GM03348 (cell line): ENCODE measurements at regions not wholly inside any gene's neighbourhood (a gene's known extent, or its start where the extent isn't known, plus 50 kb on each side); places are given as distances from the start of the nearest gene placed in this dataset.

Experiments used
- DNase-seq: peaks from one replicate; pipeline ENCODE4 v3.0.0; 2012; ENCODE audit warnings: low spot score

DNA sequence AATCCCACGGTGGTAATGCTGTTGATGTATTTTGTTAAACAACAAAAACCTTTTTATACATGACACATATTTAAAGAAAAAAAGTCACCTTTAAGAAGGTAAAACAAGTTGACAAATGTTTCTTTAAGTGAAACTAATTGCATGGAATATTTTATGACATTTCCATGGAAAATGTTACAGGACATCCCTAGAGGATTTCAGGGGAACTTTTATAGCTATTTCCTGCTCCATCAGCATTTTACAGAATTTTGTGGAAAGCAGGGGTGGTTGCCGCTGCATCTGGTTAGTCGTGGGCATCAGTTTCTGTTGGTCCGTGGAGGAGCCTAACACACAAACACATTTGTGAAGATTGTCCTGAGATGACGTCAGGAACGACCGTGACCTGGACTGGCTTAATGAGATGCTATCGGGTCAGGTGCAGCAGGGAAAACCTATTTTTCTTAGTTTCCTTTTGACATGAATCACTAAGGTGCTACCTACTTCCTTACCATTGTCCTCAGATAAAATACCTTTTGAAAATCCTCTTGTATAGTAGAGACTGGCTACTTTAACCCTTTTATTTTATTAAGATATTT, 305.1 kb downstream of the MAP2K6 start:
- no peak for DNase-seq

DNA sequence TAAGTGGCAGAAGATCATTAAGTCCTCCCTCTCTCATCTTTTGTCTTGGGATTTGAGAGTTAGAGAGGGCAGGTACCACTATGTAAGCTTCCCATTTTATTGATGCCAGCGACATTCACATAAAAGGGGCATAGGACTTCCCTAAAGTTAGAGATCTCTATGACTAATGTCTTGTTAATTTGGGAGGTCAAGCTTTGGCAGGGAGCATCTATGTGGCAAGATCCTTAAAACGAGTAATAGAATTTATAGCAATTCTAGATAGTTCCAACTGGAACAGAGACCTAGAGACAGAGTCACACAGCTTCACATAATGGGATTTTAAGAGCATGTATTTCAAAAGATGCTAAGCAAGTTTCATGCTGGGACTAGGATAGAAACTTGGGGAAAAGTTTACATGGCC, 308.0 kb downstream of the MAP2K6 start:
- DNase-seq: no peak

GRCh38 chr17:69723316-69723715, 308.8 kb downstream of the MAP2K6 start:
- no peak for DNase-seq

DNA sequence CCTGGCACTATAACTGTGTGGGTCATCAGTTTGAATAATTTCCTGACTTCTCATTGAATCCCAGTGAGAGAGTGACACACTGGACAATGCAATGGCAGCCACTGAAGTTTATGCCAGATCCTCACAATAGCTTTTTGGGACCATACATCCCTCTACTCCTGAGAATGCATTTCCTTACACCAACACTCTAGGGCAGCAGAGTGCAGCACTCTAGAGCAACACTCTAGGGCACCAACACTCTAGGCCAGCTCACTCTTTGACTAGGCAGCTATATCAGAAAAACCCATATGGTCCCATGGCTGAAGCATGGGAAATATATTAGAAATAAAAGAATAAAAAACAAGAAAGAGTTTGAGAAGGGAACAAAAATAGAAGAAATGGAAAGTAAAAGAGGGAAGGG, 309.2 kb downstream of the MAP2K6 start:
- no peak for DNase-seq

DNA sequence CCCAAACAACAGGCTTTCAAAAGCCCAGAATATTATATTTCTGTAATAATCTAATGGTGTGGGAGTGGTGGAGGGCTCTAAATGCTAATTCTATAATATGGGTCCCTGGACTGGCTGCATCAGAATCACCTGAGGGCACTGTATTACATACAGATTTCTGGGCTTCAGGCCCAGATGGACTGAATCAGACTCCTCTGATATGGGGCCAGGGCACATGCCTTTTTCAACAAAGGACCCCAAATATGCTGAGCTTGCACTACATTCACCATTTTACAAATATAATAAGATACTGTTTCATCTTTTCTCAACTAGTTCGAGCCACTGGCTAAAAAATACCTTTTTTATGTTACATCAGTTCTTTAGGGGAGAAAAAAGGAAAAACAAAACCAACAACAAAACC, 309.7 kb downstream of the MAP2K6 start:
- no peak for DNase-seq

DNA sequence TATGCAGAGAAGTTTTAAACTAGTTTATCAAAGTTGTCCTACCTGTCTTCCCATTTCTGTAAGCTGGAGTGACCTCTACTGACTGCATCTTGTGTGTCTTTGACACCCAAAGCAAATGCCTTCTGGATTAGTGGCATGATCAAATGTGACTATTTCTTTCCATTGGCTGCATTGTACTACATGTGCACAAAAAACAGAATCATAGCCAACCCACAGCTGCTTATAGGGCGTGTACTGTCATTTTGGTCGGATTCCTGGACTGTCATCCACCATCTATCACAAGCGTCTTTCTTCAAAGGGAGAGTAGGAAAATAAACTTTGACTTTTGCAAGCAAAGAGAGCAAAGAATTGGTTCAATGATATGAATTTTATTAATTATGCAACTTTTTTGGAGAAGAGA, 310.6 kb downstream of the MAP2K6 start:
- DNase-seq: no peak

- no peak for DNase-seq
These were observed 314.3 kb downstream of the MAP2K6 start for GRCh38 chr17:69728816-69729215.

- DNase-seq: peak; percentile 29
These were observed 315.4 kb downstream of the MAP2K6 start for GRCh38 chr17:69729944-69730343.

DNA sequence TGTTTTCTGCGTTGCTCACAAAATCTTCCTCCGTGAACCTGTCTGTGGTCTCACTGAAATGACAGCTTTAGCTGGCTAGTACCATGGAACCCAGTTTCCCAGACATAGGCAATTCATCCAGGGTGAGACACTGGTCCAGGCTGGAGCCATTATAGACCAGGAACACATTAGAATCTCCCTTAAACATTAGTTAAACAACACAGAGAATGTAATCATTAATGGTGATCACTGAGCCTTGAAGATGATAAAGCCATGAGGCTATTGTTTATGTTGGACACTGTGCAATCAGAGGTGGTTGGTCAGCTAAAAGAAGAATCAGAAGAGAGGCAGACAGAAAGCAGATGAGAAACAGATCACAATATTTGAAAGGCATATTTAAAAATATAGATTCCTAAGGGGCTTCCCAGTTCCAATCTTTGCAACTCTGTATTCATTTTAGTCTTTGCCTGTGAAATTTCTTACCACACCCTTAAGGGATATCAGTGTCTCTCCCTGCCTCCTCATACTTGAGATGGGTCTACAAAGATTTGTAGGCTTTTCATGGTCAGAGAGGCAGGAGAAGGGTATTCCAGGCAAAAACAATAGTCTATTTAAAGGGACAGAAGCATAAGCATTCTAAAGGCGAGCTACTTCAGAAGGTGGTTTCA, 317.9 kb downstream of the MAP2K6 start:
- no peak for DNase-seq

DNA sequence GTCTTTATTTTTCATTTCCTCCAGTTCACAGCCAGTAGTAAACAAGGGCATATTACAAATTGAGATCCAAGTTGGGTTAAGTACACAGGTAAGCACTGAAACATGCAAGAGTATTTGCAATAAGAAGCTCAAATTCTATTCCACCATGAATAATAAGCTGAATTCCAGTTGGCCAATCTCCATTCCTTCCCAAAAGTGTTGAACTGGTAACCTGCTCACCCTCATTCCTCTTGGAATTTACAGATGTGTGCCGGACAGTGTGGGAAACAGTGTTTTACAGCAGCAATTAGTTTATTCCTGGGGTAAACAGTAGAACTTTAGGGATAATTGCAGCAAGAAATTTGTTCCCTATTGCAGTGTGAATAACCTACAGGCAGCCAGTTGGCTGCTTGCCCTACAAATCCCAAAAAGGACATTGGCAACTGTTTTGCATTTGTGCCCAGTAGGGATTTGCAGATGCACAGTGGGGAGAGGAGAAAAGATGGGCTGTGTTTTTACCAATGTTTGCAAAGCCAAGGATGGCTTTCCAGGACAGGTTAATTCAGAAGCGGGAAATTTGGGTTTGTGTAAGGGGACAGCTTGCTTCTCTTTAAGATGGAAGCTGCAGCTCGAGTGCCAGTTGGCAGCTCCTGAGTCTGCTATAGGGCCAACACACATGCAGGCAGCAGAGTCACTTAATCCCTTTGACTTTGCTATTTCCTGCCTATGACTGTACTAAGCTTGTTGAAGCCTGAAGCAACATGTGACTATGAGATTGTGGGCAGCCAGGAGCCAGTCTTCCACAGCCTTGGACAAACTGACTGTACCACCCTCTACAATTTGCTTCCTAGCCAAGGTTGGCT, 318.9 kb downstream of the MAP2K6 start:
- DNase-seq: peak; percentile 45

GRCh38 chr17:69734656-69735055, 320.2 kb downstream of the MAP2K6 start:
- no peak for DNase-seq

DNA sequence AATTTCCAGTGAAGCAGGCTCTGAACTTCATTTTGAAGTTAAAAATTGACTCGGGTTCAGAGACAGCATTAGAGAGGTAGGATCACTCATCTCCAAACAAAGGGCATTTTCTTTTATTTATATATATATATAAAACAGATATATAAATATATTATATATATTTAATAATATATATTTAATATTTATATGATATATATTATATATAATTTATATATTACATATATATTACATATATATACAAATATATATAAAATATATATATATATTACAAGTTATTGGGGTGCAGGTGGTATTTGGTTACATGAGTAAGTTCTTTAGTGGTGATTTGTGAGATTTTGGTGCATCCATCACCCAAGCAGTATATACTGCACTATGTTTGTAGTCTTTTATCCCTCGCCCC, 320.8 kb downstream of the MAP2K6 start:
- DNase-seq: no peak

- no peak for DNase-seq
These were observed 328.6 kb downstream of the MAP2K6 start for GRCh38 chr17:69743091-69743490.

GRCh38 chr17:69744512-69745070, 330.1 kb downstream of the MAP2K6 start:
- no peak for DNase-seq

DNA sequence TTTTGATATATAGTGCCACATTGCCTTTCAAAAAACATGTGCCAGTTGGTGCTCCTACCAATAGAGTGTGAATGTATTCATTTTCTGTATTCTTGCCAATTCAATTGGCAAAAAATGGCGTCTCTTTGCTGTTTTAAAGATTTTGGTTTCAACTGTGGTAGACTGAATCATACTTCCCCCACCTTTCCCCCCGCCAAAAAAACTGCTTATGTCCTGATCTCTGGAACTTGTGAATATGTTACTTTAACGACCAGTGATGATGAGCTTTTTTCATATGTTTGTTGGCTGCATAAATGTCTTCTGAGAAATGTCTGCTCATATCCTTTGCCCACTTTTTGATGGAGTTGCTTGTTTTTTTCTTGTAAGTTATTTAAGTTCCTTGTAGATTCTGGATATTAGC, 325.1 kb upstream of the KCNJ16 start:
- DNase-seq: no peak

- DNase-seq: peak; percentile 51
These were observed 317.2 kb upstream of the KCNJ16 start for GRCh38 chr17:69757688-69758430.

DNA sequence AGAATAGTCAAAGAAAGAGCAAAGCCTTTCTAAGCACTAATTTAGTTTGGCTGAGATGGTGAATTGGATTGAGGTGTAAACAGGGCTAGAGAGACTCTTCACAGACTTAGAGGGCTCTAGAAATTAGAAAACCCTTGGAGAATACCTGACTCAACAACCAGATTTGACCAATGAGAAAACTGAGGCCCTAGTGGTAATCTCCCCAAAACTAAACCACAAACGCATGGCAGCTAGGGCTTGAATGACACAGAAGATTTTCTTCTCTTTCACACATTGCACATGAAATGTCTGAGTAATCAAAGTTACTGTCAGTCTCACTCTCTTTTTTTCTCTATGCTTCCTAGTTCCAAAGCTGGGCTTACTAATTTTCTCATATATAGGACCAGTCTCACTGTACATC, 314.5 kb upstream of the KCNJ16 start:
- DNase-seq: no peak

DNA sequence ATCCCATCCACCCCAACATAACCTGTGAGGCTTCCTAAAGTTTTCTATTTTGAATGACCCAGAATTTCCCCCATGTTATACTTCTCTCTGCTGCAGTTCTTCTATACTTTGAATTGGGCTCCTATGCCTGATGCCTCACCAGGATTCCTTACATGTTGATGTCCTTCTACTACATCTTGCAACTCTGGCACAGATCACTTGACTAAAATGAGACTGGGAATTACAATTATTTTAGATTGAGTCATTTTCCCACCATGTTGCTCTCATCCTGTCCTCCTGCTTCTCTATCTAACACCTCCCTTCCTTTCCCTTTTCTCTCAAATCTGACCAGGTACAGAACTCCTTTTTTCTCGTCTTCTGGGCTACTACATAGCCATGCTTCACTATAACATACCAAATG, 314.0 kb upstream of the KCNJ16 start:
- no peak for DNase-seq

GRCh38 chr17:69761767-69762321, 313.2 kb upstream of the KCNJ16 start:
- DNase-seq: peak; percentile 61

DNA sequence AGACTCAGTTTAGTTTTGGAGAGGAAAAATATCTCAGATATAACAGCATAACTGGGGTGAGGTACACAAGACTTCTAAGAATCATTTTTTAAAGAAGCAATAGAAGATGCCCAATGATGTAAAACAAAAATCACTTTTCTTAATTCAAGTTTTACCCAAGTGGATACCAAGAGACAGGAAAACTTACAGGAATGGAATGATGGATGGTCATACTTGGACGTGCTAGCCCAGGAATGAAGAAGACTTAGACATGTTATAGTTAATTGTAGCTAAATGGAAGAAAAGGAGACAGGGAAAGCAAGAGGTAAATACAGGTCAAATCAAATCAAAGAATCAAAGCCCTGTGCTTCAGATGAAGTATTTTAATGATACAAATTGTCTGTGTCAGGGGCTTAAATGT, 312.7 kb upstream of the KCNJ16 start:
- DNase-seq: no peak

DNA sequence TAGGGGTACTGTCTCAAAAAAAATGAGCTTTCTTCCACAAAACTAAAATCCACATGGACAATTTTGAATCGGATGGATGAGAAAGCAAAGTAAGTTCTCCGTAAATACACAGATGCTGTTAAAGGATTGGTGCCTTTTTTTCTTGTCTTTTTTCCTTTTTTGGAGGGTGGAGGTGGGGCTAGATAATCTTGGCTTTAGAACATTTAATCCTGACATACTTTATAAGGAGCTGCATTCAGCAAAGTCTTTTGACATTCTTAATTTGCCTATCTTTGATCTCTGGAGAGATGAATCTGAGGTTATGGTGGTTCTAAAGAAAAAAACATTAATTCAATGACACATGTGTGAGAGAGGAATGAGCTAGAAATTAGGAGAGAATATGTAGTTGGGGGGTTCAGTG, 312.3 kb upstream of the KCNJ16 start:
- no peak for DNase-seq

DNA sequence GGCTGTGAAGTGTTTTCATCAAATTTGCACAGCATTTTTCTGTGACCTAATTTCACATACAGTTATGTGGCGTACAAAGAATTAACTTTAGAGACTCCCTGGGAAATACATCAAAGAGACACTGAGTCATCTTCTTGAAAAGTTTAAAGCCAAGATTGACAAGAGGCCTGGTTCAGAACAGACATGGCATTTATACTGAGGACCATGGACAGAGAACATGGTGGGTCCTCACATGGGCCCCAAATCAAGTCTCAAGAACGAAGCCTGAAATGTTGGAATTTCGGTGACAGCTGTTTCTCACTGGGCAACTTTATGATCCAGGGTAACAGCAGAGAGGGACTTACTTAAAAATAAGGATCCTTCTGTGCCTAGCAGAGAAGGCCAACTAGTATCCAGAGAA, 311.5 kb upstream of the KCNJ16 start:
- DNase-seq: peak; percentile 4
